CD14-positive monocyte (primary cell): ENCODE measurements at regions not wholly inside any gene's neighbourhood (a gene's known extent, or its start where the extent isn't known, plus 50 kb on each side); places are given as distances from the start of the nearest gene placed in this dataset.

Experiments
- DNase-seq, 3 donors: peaks; one replicate each; pipeline ENCODE4 v3.0.0-alpha.2; 2011 to 2022
- H2AFZ ChIP-seq: 2 replicates; pipeline ENCODE4 v1.6.0; 2012; ENCODE audit warnings: mild to moderate bottlenecking, low read depth, low read length, inconsistent platforms; ENCODE audit not compliant: insufficient read depth, poor library complexity, severe bottlenecking
- H3K27ac ChIP-seq, 2 donors: 1 replicate in 1 of 2; 2 replicates in 1 of 2; pipeline ENCODE4 v1.5.1; 2012 to 2013; ENCODE audit warnings: low read length in 2 of 2, control low read depth in 1 of 2, inconsistent platforms in 1 of 2, low read depth in 1 of 2, mild to moderate bottlenecking in 1 of 2
- H3K27me3 ChIP-seq, 2 donors: one replicate each; pipeline versions ENCODE4 v1.6.0 to v1.6.1; 2011 to 2013; ENCODE audit warnings: low read length in 2 of 2; ENCODE audit not compliant: control insufficient read depth in 2 of 2, insufficient read depth in 2 of 2
- H3K36me3 ChIP-seq, 2 donors: replicated peaks in 1 of 2; 1 replicate in 1 of 2; 2 replicates in 1 of 2; pipeline versions ENCODE4 v1.5.1 to v1.6.1; 2012 to 2013; ENCODE audit warnings: low read length in 2 of 2, control low read depth in 1 of 2, inconsistent platforms in 1 of 2, mild to moderate bottlenecking in 1 of 2; ENCODE audit not compliant: insufficient read depth in 2 of 2, control insufficient read depth in 1 of 2
- H3K4me1 ChIP-seq, 2 donors: 1 replicate in 1 of 2; 2 replicates in 1 of 2; pipeline versions ENCODE4 v1.5.1 to v1.6.1; 2012 to 2013; ENCODE audit warnings: low read length in 2 of 2, control low read depth in 1 of 2, inconsistent platforms in 1 of 2, mild to moderate bottlenecking in 1 of 2, moderate library complexity in 1 of 2; ENCODE audit not compliant: insufficient read depth in 2 of 2, control insufficient read depth in 1 of 2
- H3K4me2 ChIP-seq: replicated peaks from 2 replicates; pipeline ENCODE3; 2012; ENCODE audit warnings: low read length, moderate library complexity, mild to moderate bottlenecking; ENCODE audit not compliant: poor library complexity, severe bottlenecking; ENCODE audit errors: extremely low read depth
- H3K4me3 ChIP-seq, 3 experiments: fragments of 200-600 bp in 1 of 3; sonication (generic) in 1 of 3; replicated peaks in 1 of 3; 1 replicate in 2 of 3; 2 replicates in 1 of 3; pipeline ENCODE4 v1.5.1; 2011 to 2013; ENCODE audit warnings: low read length in 3 of 3, mild to moderate bottlenecking in 3 of 3, control low read depth in 2 of 3, low read depth in 2 of 3, inconsistent platforms in 1 of 3, moderate library complexity in 1 of 3
- H3K79me2 ChIP-seq: 2 replicates; pipeline ENCODE4 v1.6.0; 2012; ENCODE audit warnings: mild to moderate bottlenecking, control low read depth, inconsistent platforms, low read length, moderate library complexity; ENCODE audit not compliant: insufficient read depth
- H3K9ac ChIP-seq: 2 replicates; pipeline ENCODE4 v1.6.0; 2017; ENCODE audit warnings: low read length, mild to moderate bottlenecking; ENCODE audit not compliant: insufficient read depth, poor library complexity, severe bottlenecking
- H3K9me3 ChIP-seq, 2 donors: replicated peaks in 1 of 2; 1 replicate in 1 of 2; 2 replicates in 1 of 2; pipeline versions ENCODE4 v1.5.1 to v1.6.1; 2012 to 2013; ENCODE audit warnings: low read length in 2 of 2, control low read depth in 1 of 2; ENCODE audit not compliant: control insufficient read depth in 1 of 2, insufficient read depth in 1 of 2
- H4K20me1 ChIP-seq: 2 replicates; pipeline ENCODE4 v1.6.0; 2012; ENCODE audit warnings: mild to moderate bottlenecking, low read length, control low read depth, moderate library complexity; ENCODE audit not compliant: insufficient read depth
- H3K27ac Mint-ChIP-seq, 7 donors: one replicate each; pipeline ENCODE4 v1.8.0; 2020; ENCODE audit warnings: mild to moderate bottlenecking in 7 of 7, mixed read lengths in 7 of 7, moderate library complexity in 6 of 7, inconsistent platforms in 2 of 7
- H3K27me3 Mint-ChIP-seq, 3 donors: one replicate each; pipeline ENCODE4 v1.8.0; 2021 to 2022; ENCODE audit warnings: low read depth in 3 of 3, mild to moderate bottlenecking in 3 of 3, mixed read lengths in 3 of 3, moderate library complexity in 3 of 3, inconsistent platforms in 1 of 3
- H3K36me3 Mint-ChIP-seq, 2 donors: one replicate each; pipeline ENCODE4 v1.8.0; 2020; ENCODE audit warnings: mixed read lengths in 2 of 2, inconsistent platforms in 1 of 2, mild to moderate bottlenecking in 1 of 2
- H3K4me1 Mint-ChIP-seq: one replicate; pipeline ENCODE4 v1.8.0; 2020; ENCODE audit warnings: mild to moderate bottlenecking, mixed read lengths
- H3K4me3 Mint-ChIP-seq, 2 donors: one replicate each; pipeline ENCODE4 v1.8.0; 2020; ENCODE audit warnings: mild to moderate bottlenecking in 2 of 2, mixed read lengths in 2 of 2, moderate library complexity in 1 of 2
- H3K9me3 Mint-ChIP-seq, 7 donors: one replicate each; pipeline ENCODE4 v1.8.0; 2020 to 2022; ENCODE audit warnings: mixed read lengths in 7 of 7, mild to moderate bottlenecking in 6 of 7, moderate library complexity in 6 of 7, inconsistent platforms in 2 of 7
- CTCF ChIP-seq: fragments of 200-600 bp; IDR thresholded peaks from one replicate; pipeline ENCODE4 v1.8.0; 2022; ENCODE audit warnings: antibody characterized with exemption, mild to moderate bottlenecking
- WGBS: methylation state at CpG from one replicate; pipeline ENCODE4 v1.1.5; 2013; ENCODE audit warnings: missing lambda C conversion rate; ENCODE audit not compliant: insufficient coverage; 5-methylcytosine and 5-hydroxymethylcytosine counted together
- intact Hi-C, 2 donors: fragments of 100-400 bp; cut with micrococcal nuclease; formaldehyde crosslinking; loops; one replicate each; pipeline versions ENCODE4 v1.15.0 to v1.15.1; 2023

- no peaks in the 10 kb centered on the region for H4K20me1 ChIP-seq
- TF ChIP-seq CTCF = no peak
- WGBS = 71% methylated on average over 1 of the region's 3 CpGs
- no peaks in the 10 kb centered on the region for H3K9me3 ChIP-seq
- Mint-ChIP-seq H3K4me3 (no peak overlapping the region), H3K27me3 (peaks cover 0 to 2% (median 0%) of the 10 kb centered on the region in 3 donors), H3K4me1 (no peaks in the 10 kb centered on the region), H3K36me3 (no peaks in the 10 kb centered on the region), H3K9me3 (peaks cover 0 to 2% (median 1%) of the 10 kb centered on the region in 7 donors), H3K27ac (no peak overlapping the region)
- no peak for DNase-seq
- H3K4me1 ChIP-seq = no peaks in the 10 kb centered on the region
- no peak overlapping the region for H3K4me3 ChIP-seq
- intact Hi-C loops = no loop called here
- no peak overlapping the region for H3K4me2 ChIP-seq
- H3K9ac ChIP-seq = no peak overlapping the region
- H3K27ac ChIP-seq = no peak overlapping the region
- H3K36me3 ChIP-seq = no peaks in the 10 kb centered on the region
- H2AFZ ChIP-seq = no peak overlapping the region
- H3K27me3 ChIP-seq = no peaks in the 10 kb centered on the region
- no peaks in the 10 kb centered on the region for H3K79me2 ChIP-seq
Observed at GRCh38 chr3:147551491-147551890, 142.3 kb downstream of the ZIC1 start.

GRCh38 chr3:147554332-147554731, 145.2 kb downstream of the ZIC1 start:
- intact Hi-C loops = no loop called here
- Histone ChIP-seq H3K9ac (no peak overlapping the region), H3K4me1 (no peaks in the 10 kb centered on the region), H3K27me3 (no peaks in the 10 kb centered on the region), H3K4me3 (no peak overlapping the region), H2AFZ (no peak overlapping the region), H4K20me1 (no peaks in the 10 kb centered on the region), H3K4me2 (no peak overlapping the region), H3K79me2 (no peaks in the 10 kb centered on the region), H3K9me3 (no peaks in the 10 kb centered on the region), H3K36me3 (no peaks in the 10 kb centered on the region), H3K27ac (no peak overlapping the region)
- Mint-ChIP-seq H3K4me3 (no peak overlapping the region), H3K4me1 (no peaks in the 10 kb centered on the region), H3K27me3 (no peaks in the 10 kb centered on the region), H3K27ac (no peak overlapping the region), H3K9me3 (peaks cover 0 to 2% (median 1%) of the 10 kb centered on the region in 7 donors), H3K36me3 (no peaks in the 10 kb centered on the region)
- no peak for TF ChIP-seq CTCF
- no peak for DNase-seq
